Immature natural killer cell (primary cell): ENCODE measurements at regions not wholly inside any gene's neighbourhood (a gene's known extent, or its start where the extent isn't known, plus 50 kb on each side); places are given as distances from the start of the nearest gene placed in this dataset.

ENCODE experiments used
- DNase-seq, 3 donors: peaks; one replicate each; pipeline ENCODE4 v3.0.0; 2022; ENCODE audit warnings: mixed read lengths in 1 of 3
- H3K27ac Mint-ChIP-seq, 6 donors: one replicate each; pipeline ENCODE4 v1.8.0; 2020; ENCODE audit warnings: mixed read lengths in 6 of 6, mild to moderate bottlenecking in 5 of 6, inconsistent platforms in 4 of 6, moderate library complexity in 3 of 6
- H3K27me3 Mint-ChIP-seq, 3 donors: one replicate each; pipeline ENCODE4 v1.8.0; 2020 to 2021; ENCODE audit warnings: low read depth in 3 of 3, mild to moderate bottlenecking in 3 of 3, mixed read lengths in 3 of 3, moderate library complexity in 3 of 3, inconsistent platforms in 1 of 3
- H3K36me3 Mint-ChIP-seq, 3 donors: one replicate each; pipeline ENCODE4 v1.8.0; 2020; ENCODE audit warnings: mixed read lengths in 3 of 3, inconsistent platforms in 2 of 3, mild to moderate bottlenecking in 2 of 3
- H3K4me1 Mint-ChIP-seq, 2 donors: one replicate each; pipeline ENCODE4 v1.8.0; 2020; ENCODE audit warnings: inconsistent platforms in 2 of 2, mild to moderate bottlenecking in 2 of 2, mixed read lengths in 2 of 2, moderate library complexity in 1 of 2
- H3K4me3 Mint-ChIP-seq, 5 donors: one replicate each; pipeline ENCODE4 v1.8.0; 2020; ENCODE audit warnings: mild to moderate bottlenecking in 5 of 5, mixed read lengths in 5 of 5, inconsistent platforms in 3 of 5, moderate library complexity in 3 of 5
- H3K9me3 Mint-ChIP-seq, 6 donors: one replicate each; pipeline ENCODE4 v1.8.0; 2020; ENCODE audit warnings: mild to moderate bottlenecking in 6 of 6, mixed read lengths in 6 of 6, inconsistent platforms in 4 of 6, moderate library complexity in 3 of 6

GRCh38 chr12:108008163-108008905 is 120.8 kb upstream of the WSCD2 start:
- Mint-ChIP-seq H3K27ac (no peak overlapping the region), H3K4me1 (no peaks in the 10 kb centered on the region), H3K4me3 (no peak overlapping the region), H3K9me3 (no peaks in the 10 kb centered on the region), H3K36me3 (no peaks in the 10 kb centered on the region), H3K27me3 (peaks cover 0 to 9% (median 2%) of the 10 kb centered on the region in 3 donors)
- no peak for DNase-seq

GRCh38 chr12:108009442-108010070 is 119.5 kb upstream of the WSCD2 start:
- peaks cover 0 to 9% (median 5%) of the 10 kb centered on the region in 3 donors for H3K27me3 Mint-ChIP-seq
- DNase-seq: no peak
- H3K9me3 Mint-ChIP-seq: no peaks in the 10 kb centered on the region
- no peaks in the 10 kb centered on the region for H3K36me3 Mint-ChIP-seq
- no peak overlapping the region for H3K4me3 Mint-ChIP-seq
- no peaks in the 10 kb centered on the region for H3K4me1 Mint-ChIP-seq
- H3K27ac Mint-ChIP-seq: no peak overlapping the region

GRCh38 chr12:108016022-108016564 is 113.0 kb upstream of the WSCD2 start:
- peaks cover 0 to 18% (median 5%) of the 10 kb centered on the region in 3 donors for H3K27me3 Mint-ChIP-seq
- no peaks in the 10 kb centered on the region for H3K36me3 Mint-ChIP-seq
- H3K9me3 Mint-ChIP-seq: no peaks in the 10 kb centered on the region
- H3K4me3 Mint-ChIP-seq: no peak overlapping the region
- H3K4me1 Mint-ChIP-seq: no peaks in the 10 kb centered on the region
- H3K27ac Mint-ChIP-seq: no peak overlapping the region
- DNase-seq: no peak

- Mint-ChIP-seq H3K4me3 (no peak overlapping the region), H3K9me3 (no peaks in the 10 kb centered on the region), H3K27me3 (peaks cover 0 to 16% (median 3%) of the 10 kb centered on the region in 3 donors), H3K4me1 (no peaks in the 10 kb centered on the region), H3K36me3 (no peaks in the 10 kb centered on the region), H3K27ac (no peak overlapping the region)
- DNase-seq: no peak
These were observed 111.5 kb upstream of the WSCD2 start for GRCh38 chr12:108017472-108018057.

- Mint-ChIP-seq H3K4me1 (no peaks in the 10 kb centered on the region), H3K27ac (no peak overlapping the region), H3K27me3 (peaks cover 0 to 12% (median 3%) of the 10 kb centered on the region in 3 donors), H3K4me3 (no peak overlapping the region), H3K9me3 (no peaks in the 10 kb centered on the region), H3K36me3 (no peaks in the 10 kb centered on the region)
- no peak for DNase-seq
These were observed 109.2 kb upstream of the WSCD2 start for GRCh38 chr12:108019862-108020261.

GRCh38 chr12:108021141-108021540 is 107.9 kb upstream of the WSCD2 start:
- DNase-seq: no peak
- Mint-ChIP-seq H3K9me3 (no peaks in the 10 kb centered on the region), H3K4me3 (no peak overlapping the region), H3K27ac (no peak overlapping the region), H3K27me3 (peaks cover 0 to 9% (median 3%) of the 10 kb centered on the region in 3 donors), H3K4me1 (no peaks in the 10 kb centered on the region), H3K36me3 (no peaks in the 10 kb centered on the region)

- DNase-seq: no peak
- no peaks in the 10 kb centered on the region for H3K9me3 Mint-ChIP-seq
- H3K27me3 Mint-ChIP-seq: peaks cover under 1 to 9% (median 3%) of the 10 kb centered on the region in 3 donors
- H3K4me1 Mint-ChIP-seq: no peaks in the 10 kb centered on the region
- H3K36me3 Mint-ChIP-seq: no peaks in the 10 kb centered on the region
- no peak overlapping the region for H3K27ac Mint-ChIP-seq
- no peak overlapping the region for H3K4me3 Mint-ChIP-seq
These were observed 107.1 kb upstream of the WSCD2 start for GRCh38 chr12:108021949-108022522.

- H3K27me3 Mint-ChIP-seq: peaks cover 3 to 15% (median 14%) of the 10 kb centered on the region in 3 donors
These were observed 99.8 kb upstream of the WSCD2 start for GRCh38 chr12:108029051-108029835.

GRCh38 chr12:108033090-108033489 is 96.0 kb upstream of the WSCD2 start:
- no peaks in the 10 kb centered on the region for H3K36me3 Mint-ChIP-seq
- peaks cover 2 to 21% (median 8%) of the 10 kb centered on the region in 3 donors for H3K27me3 Mint-ChIP-seq
- no peak overlapping the region for H3K27ac Mint-ChIP-seq
- no peak overlapping the region for H3K4me3 Mint-ChIP-seq
- H3K4me1 Mint-ChIP-seq: no peaks in the 10 kb centered on the region
- no peak for DNase-seq
- peaks cover 0 to 2% (median 0%) of the 10 kb centered on the region in 6 donors for H3K9me3 Mint-ChIP-seq

More at GRCh38 chr12:108029051-108029835, 99.8 kb upstream of the WSCD2 start:
- Mint-ChIP-seq H3K27ac (no peak overlapping the region), H3K4me3 (no peak overlapping the region), H3K4me1 (no peaks in the 10 kb centered on the region), H3K36me3 (no peaks in the 10 kb centered on the region), H3K9me3 (peaks cover 0 to 2% (median 0%) of the 10 kb centered on the region in 6 donors)
- no peak for DNase-seq

- no peak for DNase-seq
- Mint-ChIP-seq H3K27ac (no peak overlapping the region), H3K36me3 (no peaks in the 10 kb centered on the region), H3K4me1 (no peaks in the 10 kb centered on the region), H3K9me3 (peaks cover 0 to 2% (median 0%) of the 10 kb centered on the region in 6 donors), H3K27me3 (peaks cover 2 to 14% (median 6%) of the 10 kb centered on the region in 3 donors), H3K4me3 (no peak overlapping the region)
These were observed 93.7 kb upstream of the WSCD2 start for GRCh38 chr12:108035372-108035771.

GRCh38 chr12:108037960-108038359 is 91.1 kb upstream of the WSCD2 start:
- peaks cover 2 to 16% (median 5%) of the 10 kb centered on the region in 3 donors for H3K27me3 Mint-ChIP-seq
- DNase-seq: no peak
- H3K4me1 Mint-ChIP-seq: no peaks in the 10 kb centered on the region
- H3K36me3 Mint-ChIP-seq: no peaks in the 10 kb centered on the region
- H3K27ac Mint-ChIP-seq: no peak overlapping the region
- H3K9me3 Mint-ChIP-seq: no peaks in the 10 kb centered on the region
- H3K4me3 Mint-ChIP-seq: no peak overlapping the region

- H3K27me3 Mint-ChIP-seq: peaks cover 2 to 9% (median 7%) of the 10 kb centered on the region in 3 donors
- H3K4me3 Mint-ChIP-seq: no peak overlapping the region
- DNase-seq: no peak
- H3K9me3 Mint-ChIP-seq: no peaks in the 10 kb centered on the region
- H3K4me1 Mint-ChIP-seq: no peaks in the 10 kb centered on the region
- no peaks in the 10 kb centered on the region for H3K36me3 Mint-ChIP-seq
- H3K27ac Mint-ChIP-seq: no peak overlapping the region
These were observed 89.3 kb upstream of the WSCD2 start for GRCh38 chr12:108039794-108040193.

- Mint-ChIP-seq H3K9me3 (no peaks in the 10 kb centered on the region), H3K4me1 (no peaks in the 10 kb centered on the region)
These were observed 88.1 kb upstream of the WSCD2 start for GRCh38 chr12:108040947-108041346.

More at GRCh38 chr12:108040947-108041346, 88.1 kb upstream of the WSCD2 start:
- Mint-ChIP-seq H3K36me3 (no peaks in the 10 kb centered on the region), H3K27me3 (peaks cover 2 to 11% (median 7%) of the 10 kb centered on the region in 3 donors), H3K4me3 (no peak overlapping the region), H3K27ac (no peak overlapping the region)
- DNase-seq: no peak
